Embryonic facial prominence (tissue), 1 donor: ENCODE measurements at regions not wholly inside any gene's neighbourhood (a gene's known extent, or its start where the extent isn't known, plus 50 kb on each side); places are given as distances from the start of the nearest gene placed in this dataset.

Experiments used
- DNase-seq: peaks from one replicate; pipeline ENCODE4 v3.0.0-alpha.2; 2016; ENCODE audit errors: extremely low spot score

- no peak for DNase-seq
These were observed 288.3 kb upstream of the AJAP1 start for GRCh38 chr1:4366091-4366490.

GRCh38 chr1:4367230-4367777, 287.1 kb upstream of the AJAP1 start:
- DNase-seq = no peak

GRCh38 chr1:4369335-4369734, 285.1 kb upstream of the AJAP1 start:
- no peak for DNase-seq

GRCh38 chr1:4371849-4372248, 282.6 kb upstream of the AJAP1 start:
- no peak for DNase-seq

GRCh38 chr1:4375812-4376211, 278.6 kb upstream of the AJAP1 start:
- DNase-seq = no peak

- DNase-seq = no peak
These were observed 274.8 kb upstream of the AJAP1 start for GRCh38 chr1:4379451-4380175.

GRCh38 chr1:4380564-4381168, 273.7 kb upstream of the AJAP1 start:
- DNase-seq = no peak

- no peak for DNase-seq
These were observed 261.2 kb upstream of the AJAP1 start for GRCh38 chr1:4393191-4393590.

- DNase-seq = no peak
These were observed 260.0 kb upstream of the AJAP1 start for GRCh38 chr1:4394366-4394765.

- no peak for DNase-seq
These were observed 259.3 kb upstream of the AJAP1 start for GRCh38 chr1:4395158-4395557.

GRCh38 chr1:4395676-4396075, 258.7 kb upstream of the AJAP1 start:
- DNase-seq = no peak

- no peak for DNase-seq
These were observed 257.9 kb upstream of the AJAP1 start for GRCh38 chr1:4396551-4396950.

- DNase-seq = no peak
These were observed 257.2 kb upstream of the AJAP1 start for GRCh38 chr1:4397196-4397595.

- no peak for DNase-seq
These were observed 252.4 kb upstream of the AJAP1 start for GRCh38 chr1:4402032-4402431.

- DNase-seq = no peak
These were observed 249.4 kb upstream of the AJAP1 start for GRCh38 chr1:4404854-4405590.

GRCh38 chr1:4407851-4408250, 246.6 kb upstream of the AJAP1 start:
- no peak for DNase-seq

- no peak for DNase-seq
These were observed 246.0 kb upstream of the AJAP1 start for GRCh38 chr1:4408380-4408779.

- no peak for DNase-seq
These were observed 242.5 kb upstream of the AJAP1 start for GRCh38 chr1:4411862-4412261.

- no peak for DNase-seq
These were observed 238.9 kb upstream of the AJAP1 start for GRCh38 chr1:4415476-4415875.

GRCh38 chr1:4416189-4416588, 238.2 kb upstream of the AJAP1 start:
- DNase-seq = no peak

GRCh38 chr1:4418021-4418420, 236.4 kb upstream of the AJAP1 start:
- DNase-seq = no peak

- DNase-seq = no peak
These were observed 232.4 kb upstream of the AJAP1 start for GRCh38 chr1:4421986-4422385.
